Natural killer cell (primary cell): ENCODE measurements at regions not wholly inside any gene's neighbourhood (a gene's known extent, or its start where the extent isn't known, plus 50 kb on each side); places are given as distances from the start of the nearest gene placed in this dataset.

Experiments used
- ATAC-seq, 3 donors: fragments of 150-1000 bp in 2 of 3; fragments of 200-7000 bp in 1 of 3; cut with Tn5 transposase; 1 replicate in 1 of 3; 2 replicates in 2 of 3; pipeline ENCODE4 v1.10.0; 2021; ENCODE audit warnings: mild to moderate bottlenecking in 2 of 3, moderate library complexity in 2 of 3
- DNase-seq, 2 donors: peaks; one replicate each; pipeline versions ENCODE4 v3.0.0 to v3.0.0-alpha.2; 2013 to 2021; ENCODE audit warnings: mixed read lengths in 1 of 2
- H3K27ac ChIP-seq: one replicate; pipeline ENCODE4 v1.5.1; 2013; ENCODE audit warnings: mild to moderate bottlenecking, low read length
- H3K27me3 ChIP-seq: one replicate; pipeline ENCODE4 v1.6.1; 2013; ENCODE audit warnings: low read length; ENCODE audit not compliant: control insufficient read depth, insufficient read depth
- H3K36me3 ChIP-seq: one replicate; pipeline ENCODE4 v1.6.1; 2013; ENCODE audit warnings: low read length; ENCODE audit not compliant: control insufficient read depth, insufficient read depth
- H3K4me1 ChIP-seq: one replicate; pipeline ENCODE4 v1.6.1; 2013; ENCODE audit warnings: low read length; ENCODE audit not compliant: control insufficient read depth, insufficient read depth
- H3K4me3 ChIP-seq: one replicate; pipeline ENCODE4 v1.5.1; 2013; ENCODE audit warnings: low read length
- H3K9me3 ChIP-seq: one replicate; pipeline ENCODE4 v1.6.1; 2013; ENCODE audit warnings: low read length; ENCODE audit not compliant: control insufficient read depth, insufficient read depth
- H3K27ac Mint-ChIP-seq, 2 donors: one replicate each; pipeline ENCODE4 v1.8.0; 2022; ENCODE audit warnings: mild to moderate bottlenecking in 2 of 2, mixed read lengths in 2 of 2, moderate library complexity in 1 of 2
- H3K27me3 Mint-ChIP-seq, 2 donors: one replicate each; pipeline ENCODE4 v1.8.0; 2022; ENCODE audit warnings: low read depth in 2 of 2, mixed read lengths in 2 of 2
- H3K36me3 Mint-ChIP-seq: one replicate; pipeline ENCODE4 v1.8.0; 2022; ENCODE audit warnings: mixed read lengths
- H3K4me1 Mint-ChIP-seq, 2 donors: one replicate each; pipeline ENCODE4 v1.8.0; 2022; ENCODE audit warnings: mixed read lengths in 2 of 2
- H3K4me3 Mint-ChIP-seq: one replicate; pipeline ENCODE4 v1.8.0; 2022; ENCODE audit warnings: mild to moderate bottlenecking, moderate library complexity, mixed read lengths
- H3K9me3 Mint-ChIP-seq, 2 donors: one replicate each; pipeline ENCODE4 v1.8.0; 2022; ENCODE audit warnings: mixed read lengths in 2 of 2
- CTCF ChIP-seq: fragments of 200-600 bp; IDR thresholded peaks from one replicate; pipeline ENCODE4 v1.8.0; 2022; ENCODE audit warnings: antibody characterized with exemption
- WGBS: methylation state at CpG from one replicate; pipeline ENCODE4 v1.1.7; 2013; ENCODE audit warnings: missing lambda C conversion rate; ENCODE audit not compliant: insufficient coverage; 5-methylcytosine and 5-hydroxymethylcytosine counted together
- intact Hi-C: fragments of 100-400 bp; cut with micrococcal nuclease; formaldehyde crosslinking; loops from one replicate; pipeline ENCODE4 v1.14.2; 2022

GRCh38 chr6:155543166-155543847, 87.7 kb upstream of the NOX3 start:
- 54% methylated on average over 4 of the region's 6 CpGs for WGBS
- peak in 1 of 2 donors; percentile 16 for DNase-seq
- peaks cover 0 to 13% of the 10 kb centered on the region in 2 donors for H3K27me3 Mint-ChIP-seq
- Histone ChIP-seq H3K4me3 (no peak overlapping the region), H3K27me3 (no peaks in the 10 kb centered on the region), H3K4me1 (no peaks in the 10 kb centered on the region), H3K27ac (no peak overlapping the region), H3K9me3 (no peaks in the 10 kb centered on the region), H3K36me3 (no peaks in the 10 kb centered on the region)
- H3K27ac Mint-ChIP-seq = no peak overlapping the region
- no peaks in the 10 kb centered on the region for H3K36me3 Mint-ChIP-seq
- H3K9me3 Mint-ChIP-seq = no peaks in the 10 kb centered on the region
- intact Hi-C loops = no loop called here
- no peak for TF ChIP-seq CTCF
- no peak overlapping the region for H3K4me3 Mint-ChIP-seq
- no peaks in the 10 kb centered on the region for H3K4me1 Mint-ChIP-seq
- no peak for ATAC-seq

- 97% methylated on average over 4 of the region's 4 CpGs for WGBS
- H3K27ac ChIP-seq = no peak overlapping the region
- ATAC-seq (no peak), DNase-seq (no peak)
- no peaks in the 10 kb centered on the region for H3K9me3 Mint-ChIP-seq
- H3K27ac Mint-ChIP-seq = no peak overlapping the region
- peaks cover 0 to 13% of the 10 kb centered on the region in 2 donors for H3K27me3 Mint-ChIP-seq
- intact Hi-C loops = no loop called here
- no peak overlapping the region for H3K4me3 Mint-ChIP-seq
- no peaks in the 10 kb centered on the region for H3K4me1 ChIP-seq
- H3K4me3 ChIP-seq = no peak overlapping the region
- no peaks in the 10 kb centered on the region for H3K4me1 Mint-ChIP-seq
- no peaks in the 10 kb centered on the region for H3K27me3 ChIP-seq
- TF ChIP-seq CTCF = no peak
- no peaks in the 10 kb centered on the region for H3K36me3 ChIP-seq
- H3K9me3 ChIP-seq = no peaks in the 10 kb centered on the region
- no peaks in the 10 kb centered on the region for H3K36me3 Mint-ChIP-seq
Observed at GRCh38 chr6:155542036-155542435, 86.4 kb upstream of the NOX3 start.

GRCh38 chr6:155538708-155539390, 83.2 kb upstream of the NOX3 start:
- no peaks in the 10 kb centered on the region for H3K36me3 ChIP-seq
- Mint-ChIP-seq H3K27me3 (peaks cover 4 to 21% of the 10 kb centered on the region in 2 donors), H3K9me3 (no peaks in the 10 kb centered on the region), H3K36me3 (no peaks in the 10 kb centered on the region), H3K4me3 (no peak overlapping the region), H3K27ac (no peak overlapping the region), H3K4me1 (no peaks in the 10 kb centered on the region)
- no peaks in the 10 kb centered on the region for H3K27me3 ChIP-seq
- H3K27ac ChIP-seq = no peak overlapping the region
- no peak for DNase-seq
- 82% methylated on average over 3 of the region's 3 CpGs for WGBS
- no peak for TF ChIP-seq CTCF
- intact Hi-C loops = no loop called here
- H3K9me3 ChIP-seq = no peaks in the 10 kb centered on the region
- ATAC-seq = no peak
- H3K4me3 ChIP-seq = no peak overlapping the region
- no peaks in the 10 kb centered on the region for H3K4me1 ChIP-seq
